Activated naive CD4-positive, alpha-beta T cell treated with anti-CD3 and anti-CD28 coated beads, Interleukin-2, amount 50 U/mL, for 72 hours (primary cell): ENCODE measurements at regions not wholly inside any gene's neighbourhood (a gene's known extent, or its start where the extent isn't known, plus 50 kb on each side); places are given as distances from the start of the nearest gene placed in this dataset.

Experiments
- ATAC-seq, 2 donors: fragments of 150-1000 bp; cut with Tn5 transposase; 2 replicates each; pipeline ENCODE4 v1.10.0; 2021; ENCODE audit warnings: mild to moderate bottlenecking in 2 of 2, moderate library complexity in 2 of 2
- DNase-seq, 2 donors: peaks; one replicate each; pipeline ENCODE4 v3.0.0; 2021 to 2022; ENCODE audit warnings: low spot score in 2 of 2
- H3K27ac Mint-ChIP-seq, 2 donors: one replicate each; pipeline ENCODE4 v1.8.0; 2022; ENCODE audit warnings: mild to moderate bottlenecking in 2 of 2, mixed read lengths in 2 of 2
- H3K36me3 Mint-ChIP-seq, 2 donors: one replicate each; pipeline ENCODE4 v1.8.0; 2022; ENCODE audit warnings: mixed read lengths in 2 of 2
- H3K9me3 Mint-ChIP-seq, 2 donors: one replicate each; pipeline ENCODE4 v1.8.0; 2022; ENCODE audit warnings: mixed read lengths in 2 of 2

GRCh38 chrX:56499372-56499771 is 64.1 kb upstream of the UBQLN2 start:
- ATAC-seq (no peak), DNase-seq (no peak)
- H3K9me3 Mint-ChIP-seq = peaks cover 10 to 14% of the 10 kb centered on the region in 2 donors
- no peak overlapping the region for H3K27ac Mint-ChIP-seq
- H3K36me3 Mint-ChIP-seq = peaks cover 12 to 26% of the 10 kb centered on the region in 2 donors

GRCh38 chrX:56503941-56504673 is 59.3 kb upstream of the UBQLN2 start:
- no peak for DNase-seq
- Mint-ChIP-seq H3K9me3 (peaks cover 29 to 38% of the 10 kb centered on the region in 2 donors), H3K36me3 (peaks cover 30 to 44% of the 10 kb centered on the region in 2 donors), H3K27ac (no peak overlapping the region)
- ATAC-seq = no peak

- ATAC-seq (no peak), DNase-seq (no peak)
- Mint-ChIP-seq H3K27ac (no peak overlapping the region), H3K9me3 (peaks cover 34 to 47% of the 10 kb centered on the region in 2 donors), H3K36me3 (peaks cover 35 to 60% of the 10 kb centered on the region in 2 donors)
Observed at GRCh38 chrX:56505866-56506265, 57.6 kb upstream of the UBQLN2 start.
